GM12872 (cell line): ENCODE measurements at regions not wholly inside any gene's neighbourhood (a gene's known extent, or its start where the extent isn't known, plus 50 kb on each side); places are given as distances from the start of the nearest gene placed in this dataset.

ENCODE experiments used
- TF ChIP-seq, protein P1 (sequence below): IDR thresholded peaks from 3 replicates; pipeline ENCODE4 v1.5.1; 2011; ENCODE audit warnings: low read depth, mild to moderate bottlenecking, low read length, moderate library complexity; ENCODE audit not compliant: insufficient read depth

GRCh38 chr11:96943970-96944369, 554.2 kb downstream of the JRKL start:
- TF ChIP-seq, protein P1, sequence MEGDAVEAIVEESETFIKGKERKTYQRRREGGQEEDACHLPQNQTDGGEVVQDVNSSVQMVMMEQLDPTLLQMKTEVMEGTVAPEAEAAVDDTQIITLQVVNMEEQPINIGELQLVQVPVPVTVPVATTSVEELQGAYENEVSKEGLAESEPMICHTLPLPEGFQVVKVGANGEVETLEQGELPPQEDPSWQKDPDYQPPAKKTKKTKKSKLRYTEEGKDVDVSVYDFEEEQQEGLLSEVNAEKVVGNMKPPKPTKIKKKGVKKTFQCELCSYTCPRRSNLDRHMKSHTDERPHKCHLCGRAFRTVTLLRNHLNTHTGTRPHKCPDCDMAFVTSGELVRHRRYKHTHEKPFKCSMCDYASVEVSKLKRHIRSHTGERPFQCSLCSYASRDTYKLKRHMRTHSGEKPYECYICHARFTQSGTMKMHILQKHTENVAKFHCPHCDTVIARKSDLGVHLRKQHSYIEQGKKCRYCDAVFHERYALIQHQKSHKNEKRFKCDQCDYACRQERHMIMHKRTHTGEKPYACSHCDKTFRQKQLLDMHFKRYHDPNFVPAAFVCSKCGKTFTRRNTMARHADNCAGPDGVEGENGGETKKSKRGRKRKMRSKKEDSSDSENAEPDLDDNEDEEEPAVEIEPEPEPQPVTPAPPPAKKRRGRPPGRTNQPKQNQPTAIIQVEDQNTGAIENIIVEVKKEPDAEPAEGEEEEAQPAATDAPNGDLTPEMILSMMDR = no peak

GRCh38 chr11:96948066-96948465, 558.3 kb downstream of the JRKL start:
- TF ChIP-seq, protein P1 = no peak

GRCh38 chr11:96949464-96949863, 559.7 kb downstream of the JRKL start:
- TF ChIP-seq, protein P1 = no peak

GRCh38 chr11:96954587-96955242, 564.9 kb downstream of the JRKL start:
- TF ChIP-seq, protein P1 = no peak

GRCh38 chr11:96960476-96960875, 570.7 kb downstream of the JRKL start:
- TF ChIP-seq, protein P1 = no peak

- TF ChIP-seq, protein P1 = no peak
These were observed 571.1 kb downstream of the JRKL start for GRCh38 chr11:96960926-96961325.

DNA sequence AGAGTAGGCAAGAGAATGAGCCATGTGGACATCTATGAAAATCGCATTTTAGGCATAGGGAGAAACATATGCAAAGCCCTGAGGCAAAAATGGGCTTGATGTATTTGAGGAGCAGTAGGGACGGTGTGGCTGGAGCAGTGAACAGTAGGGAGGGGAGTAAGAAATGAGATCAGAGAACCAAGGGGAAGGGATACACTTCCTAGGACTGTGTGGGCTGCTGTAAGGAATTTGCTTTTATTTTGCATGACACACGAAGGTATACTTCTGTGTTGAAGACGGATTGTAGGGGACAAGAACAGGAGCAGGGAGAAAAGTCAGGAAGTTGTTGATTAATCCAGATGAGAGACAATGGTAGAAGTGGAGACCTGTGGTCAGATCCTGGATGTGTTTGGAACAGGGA, 572.1 kb downstream of the JRKL start:
- TF ChIP-seq, protein P1 = no peak
